ENCODE measurements at regions not wholly inside any gene's neighbourhood (a gene's known extent, or its start where the extent isn't known, plus 50 kb on each side); places are given as distances from the start of the nearest gene placed in this dataset.

GRCh38 chr11:42066113-42066512 is 606.7 kb upstream of the LRRC4C start:
- TF ChIP-seq CTCF (IDR thresholded peaks at IDR 0.05): no peak
- TF ChIP-seq POLR2A (IDR thresholded peaks at IDR 0.05; ENCODE audit: low read depth): no peak

Measured in esophagus muscularis mucosa (tissue), 3 donors.